Left forelimb (tissue), 1 donor: ENCODE measurements at regions not wholly inside any gene's neighbourhood (a gene's known extent, or its start where the extent isn't known, plus 50 kb on each side); places are given as distances from the start of the nearest gene placed in this dataset.

Experiments used
- DNase-seq: peaks from one replicate; pipeline ENCODE4 v3.0.0-alpha.2; 2018; ENCODE audit warnings: low spot score

GRCh38 chr5:171650597-171650996 lies 135.0 kb upstream of the SMIM23 start:
- DNase-seq: no peak

- DNase-seq: no peak
These were observed 134.5 kb upstream of the SMIM23 start for GRCh38 chr5:171651102-171651501.

DNA sequence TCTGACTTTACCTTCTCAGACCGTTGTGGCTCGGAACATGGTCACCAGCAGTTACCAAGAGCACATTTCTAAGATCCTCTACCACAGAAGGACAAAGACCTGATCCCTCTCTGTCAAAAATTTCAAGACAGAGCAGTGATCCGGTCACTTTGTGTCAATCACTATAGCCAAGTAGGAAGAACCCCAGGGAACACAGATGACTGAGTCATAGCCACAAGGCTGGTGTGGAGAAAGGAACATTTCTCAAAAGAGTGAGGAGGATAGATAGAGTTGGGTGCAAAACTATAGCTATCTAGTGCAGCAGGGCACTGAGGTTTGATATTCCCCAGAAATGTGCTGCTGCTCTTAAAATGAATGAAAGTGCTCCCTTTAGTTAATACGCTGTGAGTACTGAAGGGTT lies 130.7 kb upstream of the SMIM23 start:
- no peak for DNase-seq

- no peak for DNase-seq
These were observed 128.1 kb upstream of the SMIM23 start for GRCh38 chr5:171657473-171657872.

- DNase-seq: no peak
These were observed 125.7 kb upstream of the SMIM23 start for GRCh38 chr5:171659896-171660295.

DNA sequence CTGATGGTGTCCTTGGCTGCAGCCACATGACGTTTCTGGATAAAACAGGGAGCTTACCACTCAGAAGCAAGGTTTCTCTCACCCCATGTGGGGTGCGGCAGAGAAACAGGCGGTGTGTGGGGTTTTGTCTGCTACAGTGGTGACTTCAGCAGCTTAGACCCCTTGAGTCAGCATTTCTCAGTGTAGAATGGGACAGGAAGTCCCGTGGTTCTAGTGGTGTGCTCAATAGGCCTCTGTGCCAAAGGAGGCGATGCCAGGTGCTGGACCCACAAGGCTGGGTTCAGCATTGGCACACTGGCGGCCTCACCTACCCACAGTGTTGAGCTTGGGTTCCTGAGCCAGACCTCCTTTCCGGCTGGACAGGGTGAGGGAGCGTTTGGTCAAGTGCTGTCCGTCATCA lies 125.2 kb upstream of the SMIM23 start:
- no peak for DNase-seq

DNA sequence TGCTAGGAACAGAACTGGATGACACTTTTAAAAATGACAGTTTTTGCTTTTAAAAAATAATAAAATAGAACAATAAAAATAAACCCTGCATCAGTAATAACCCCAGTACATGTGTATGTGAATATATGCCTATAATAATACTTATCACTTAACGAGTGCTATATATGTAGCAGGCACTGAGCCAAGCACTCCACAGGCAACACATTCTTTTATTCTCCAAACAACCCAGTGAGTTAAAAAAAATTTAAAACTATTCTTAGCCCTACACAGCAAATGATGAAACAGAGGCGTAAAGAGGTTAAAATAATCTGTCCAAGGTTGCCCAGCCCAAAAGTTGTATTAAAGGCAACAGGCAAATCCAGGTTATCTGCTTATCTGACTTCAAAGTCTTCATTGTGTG lies 124.5 kb upstream of the SMIM23 start:
- no peak for DNase-seq

DNA sequence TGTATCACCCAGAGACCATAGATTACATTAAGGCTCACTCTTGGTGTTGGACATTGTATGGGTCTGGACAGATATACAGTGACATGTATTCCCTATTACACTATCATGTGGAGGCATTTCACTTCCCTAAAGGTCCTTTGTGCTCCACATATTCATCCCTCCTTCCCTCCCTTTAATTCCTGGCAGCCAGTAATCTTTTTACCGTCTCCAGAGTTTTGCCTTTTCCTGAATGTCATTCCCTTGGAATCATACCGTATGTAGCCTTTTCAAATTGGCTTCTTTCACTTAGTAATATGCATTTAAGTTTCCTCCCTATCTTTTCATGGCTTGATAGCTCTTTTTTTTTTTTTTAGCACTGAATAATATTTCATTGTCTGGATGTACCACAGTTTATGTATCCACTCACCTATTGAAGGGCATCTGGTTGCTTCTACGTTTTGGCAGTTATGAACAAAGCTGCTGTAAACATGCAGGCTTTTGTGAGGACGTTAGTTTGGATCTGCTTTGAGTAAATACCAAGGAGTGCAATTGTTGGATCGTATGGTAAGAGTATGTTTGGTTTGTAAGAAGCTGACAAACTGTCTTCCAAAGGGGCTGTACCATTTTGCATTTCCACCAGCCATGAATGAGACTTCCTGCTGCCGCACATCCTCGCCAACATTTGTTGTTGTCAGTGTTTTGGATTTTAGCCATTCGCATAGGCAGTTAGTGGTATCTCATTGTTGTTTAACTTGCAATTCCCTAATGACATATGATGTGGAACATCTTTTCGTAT lies 122.1 kb upstream of the SMIM23 start:
- no peak for DNase-seq

DNA sequence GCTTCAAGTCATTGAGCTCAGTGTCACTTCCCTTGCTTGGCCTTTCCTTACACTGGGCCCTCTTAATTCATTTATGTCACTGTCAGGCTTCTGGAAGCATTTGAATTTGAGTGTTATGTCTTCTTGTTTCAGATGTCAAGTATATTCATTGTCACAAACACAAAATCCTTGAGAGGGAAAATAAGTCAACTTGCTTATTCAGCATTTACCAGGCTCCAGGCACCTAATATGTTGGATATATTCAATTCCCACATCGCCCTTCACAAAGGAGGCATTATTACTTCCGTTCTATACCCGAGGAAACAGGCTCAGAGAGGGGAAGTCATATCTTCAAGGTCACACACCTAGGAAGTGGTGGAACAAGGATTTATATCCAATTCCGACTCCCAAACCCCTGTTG lies 121.1 kb upstream of the SMIM23 start:
- no peak for DNase-seq

DNA sequence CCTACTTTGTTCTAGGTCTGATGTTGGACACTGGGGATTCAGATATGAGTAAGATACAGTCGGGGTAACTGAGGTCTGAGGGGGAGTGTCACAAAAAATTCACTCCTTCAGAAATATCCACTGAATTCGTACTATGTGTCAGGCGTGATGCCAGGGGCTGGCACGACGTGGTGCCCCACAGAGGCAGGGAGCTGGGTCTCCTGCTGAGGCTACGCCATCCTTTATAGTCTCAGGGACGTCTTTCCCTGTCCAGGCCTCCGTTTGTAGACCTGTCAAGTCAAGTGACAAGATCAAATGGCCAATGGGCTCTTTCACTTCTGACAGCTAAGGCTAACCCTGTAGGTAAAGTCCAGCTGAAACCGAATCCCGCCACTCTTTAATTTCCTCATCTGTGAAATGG lies 118.8 kb upstream of the SMIM23 start:
- DNase-seq: no peak

GRCh38 chr5:171667341-171668096 lies 118.1 kb upstream of the SMIM23 start:
- DNase-seq: peak; percentile 88

- DNase-seq: no peak
These were observed 117.6 kb upstream of the SMIM23 start for GRCh38 chr5:171668097-171668412.

DNA sequence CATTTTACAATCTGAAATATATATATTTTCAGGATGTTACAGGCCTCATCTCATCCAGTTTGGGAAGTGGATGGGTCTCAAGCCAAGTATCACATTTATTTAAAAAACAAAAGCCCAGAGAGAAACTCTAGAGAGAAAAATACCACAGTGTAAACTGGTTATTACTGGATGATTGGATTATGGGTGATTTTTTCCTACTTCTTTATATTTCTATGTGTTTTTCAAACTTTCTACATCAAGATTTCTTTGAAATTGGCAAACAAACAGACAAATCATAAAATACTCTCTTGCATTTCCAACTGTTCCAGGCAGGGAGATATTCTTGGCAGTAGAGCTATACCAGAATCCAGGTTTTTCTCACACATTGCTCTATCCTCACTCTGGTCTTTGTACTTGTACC lies 116.0 kb upstream of the SMIM23 start:
- no peak for DNase-seq

GRCh38 chr5:171672556-171672955 lies 113.1 kb upstream of the SMIM23 start:
- DNase-seq: no peak

DNA sequence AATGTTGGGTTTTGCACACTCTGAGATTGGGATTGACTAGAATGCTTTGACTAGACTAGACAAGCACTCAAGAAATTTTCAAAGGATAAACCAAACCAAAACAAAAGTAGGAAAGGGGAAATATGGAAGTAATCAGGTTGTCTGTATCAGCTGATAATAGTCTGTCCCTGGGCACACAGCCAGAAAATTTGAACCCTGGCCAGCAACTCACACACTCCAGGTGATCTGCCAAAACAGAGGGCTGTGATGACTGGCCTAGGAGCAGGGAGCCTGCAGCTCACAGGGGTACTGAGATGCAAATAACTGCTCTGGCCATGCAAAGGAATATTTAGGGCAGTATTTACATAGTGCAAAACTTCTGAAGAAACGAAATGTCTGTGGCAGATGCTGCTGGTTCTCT lies 112.3 kb upstream of the SMIM23 start:
- DNase-seq: no peak

DNA sequence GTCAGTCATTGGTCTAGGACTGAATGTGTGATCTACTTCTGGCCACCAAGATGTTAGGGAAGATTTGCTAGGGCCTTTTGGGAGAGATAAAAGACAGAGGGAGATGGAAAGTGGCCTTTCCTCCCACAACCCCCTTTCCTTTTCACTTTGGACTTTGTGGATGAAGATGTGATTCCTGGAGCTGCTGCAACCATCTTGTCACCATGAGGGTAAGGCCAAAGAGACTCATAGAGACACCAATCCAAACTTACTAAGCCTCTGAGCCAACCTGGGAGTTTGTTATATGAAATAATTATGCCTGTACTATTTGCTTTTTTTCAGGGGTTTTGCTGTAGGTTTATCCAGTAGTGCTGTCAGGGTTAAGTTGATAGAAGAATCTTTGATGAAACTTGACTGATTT lies 111.8 kb upstream of the SMIM23 start:
- DNase-seq: no peak

- DNase-seq: no peak
These were observed 110.1 kb upstream of the SMIM23 start for GRCh38 chr5:171675511-171675910.

DNA sequence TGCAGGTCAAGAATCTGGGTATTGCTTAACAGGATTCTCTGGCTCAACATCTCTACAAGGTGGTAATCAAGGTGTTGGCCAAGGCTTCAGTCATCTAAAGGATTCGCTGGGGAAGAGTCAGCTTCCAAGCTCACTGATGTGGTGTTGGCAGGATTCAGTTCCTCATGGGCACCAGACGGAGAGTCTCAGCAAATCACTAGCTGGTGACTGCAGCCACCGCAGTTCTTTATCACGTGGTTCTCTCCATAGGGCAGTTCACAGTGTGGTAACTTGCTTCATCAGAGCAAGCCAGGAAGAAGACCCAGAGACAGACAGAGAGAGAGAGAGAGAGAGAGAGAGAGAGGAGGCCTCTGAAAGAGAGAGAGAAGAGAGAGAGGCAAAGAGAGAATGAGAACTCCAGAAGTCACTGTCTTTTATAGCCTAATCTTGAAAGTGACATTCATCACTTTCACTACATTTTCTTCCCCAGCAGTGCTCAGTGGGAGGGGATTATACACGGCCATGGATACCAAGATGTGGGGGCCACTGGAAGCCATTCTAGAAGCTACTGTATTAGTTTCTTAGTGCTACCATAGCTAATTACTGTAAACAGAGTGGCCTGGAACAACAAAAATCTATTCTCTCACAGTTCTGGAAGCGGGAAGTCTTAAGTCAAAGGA lies 109.2 kb upstream of the SMIM23 start:
- DNase-seq: no peak

DNA sequence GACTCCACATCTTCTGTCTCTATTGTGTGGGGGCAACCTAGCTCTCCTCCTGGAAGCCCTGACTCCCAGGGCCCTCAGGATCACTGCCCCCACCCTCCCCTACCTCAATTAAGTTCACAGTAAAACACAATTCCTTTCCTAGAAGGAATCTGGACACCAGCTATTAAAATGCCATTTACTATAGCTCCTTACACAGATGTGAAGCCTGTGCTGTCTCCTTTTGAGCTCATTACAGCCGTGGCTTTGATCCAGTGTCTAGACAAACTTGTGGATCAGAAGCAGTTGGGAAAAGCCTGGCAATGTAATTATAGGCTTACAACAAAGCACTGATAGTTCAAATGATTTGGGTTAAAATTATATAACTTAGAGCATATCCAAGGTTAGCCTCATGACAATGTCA lies 107.0 kb upstream of the SMIM23 start:
- no peak for DNase-seq

DNA sequence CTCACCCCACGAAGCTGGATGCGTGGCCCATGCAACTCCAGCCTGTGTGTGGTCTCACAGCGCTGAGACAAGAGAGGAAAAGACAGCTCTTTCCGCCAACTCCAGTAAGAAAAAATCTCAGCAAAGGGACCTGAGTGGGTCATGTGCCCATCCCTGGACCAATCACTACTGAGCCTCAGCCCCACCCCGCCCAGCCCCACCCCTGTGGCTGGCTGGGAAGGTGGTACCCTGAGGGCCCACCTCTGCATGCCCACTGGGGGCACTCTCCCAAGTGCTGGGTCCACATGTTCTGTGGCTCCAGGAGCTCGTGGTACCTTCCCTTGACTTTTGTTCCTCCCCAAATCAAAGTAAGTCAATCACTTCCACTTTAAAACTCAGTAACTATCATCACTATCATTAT lies 105.1 kb upstream of the SMIM23 start:
- peak; percentile 45 for DNase-seq

- DNase-seq: no peak
These were observed 104.6 kb upstream of the SMIM23 start for GRCh38 chr5:171681061-171681460.

GRCh38 chr5:171681677-171682076 lies 103.9 kb upstream of the SMIM23 start:
- DNase-seq: no peak

DNA sequence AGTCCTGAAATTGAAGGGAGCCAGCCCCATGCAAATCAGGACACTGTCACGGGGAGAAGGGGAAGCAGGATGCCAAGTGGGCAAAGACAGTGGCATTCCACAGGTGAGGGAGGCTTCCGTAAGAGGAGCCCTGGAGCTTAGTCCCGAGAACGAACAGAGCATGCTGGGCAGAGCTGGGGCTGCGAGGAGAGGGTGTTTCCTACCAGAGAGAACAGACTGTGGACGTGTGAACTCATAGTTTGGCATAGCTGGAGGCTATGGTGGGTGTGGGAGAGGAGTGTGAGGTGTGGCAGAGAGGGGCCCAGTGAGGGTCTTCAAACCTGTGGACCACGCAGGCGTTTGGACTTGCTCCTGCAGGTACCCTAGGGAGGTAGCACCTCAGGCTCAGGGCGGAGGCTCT lies 102.8 kb upstream of the SMIM23 start:
- DNase-seq: no peak
